Stimulated activated CD4-positive, alpha-beta T cell treated with anti-CD3 and anti-CD28 coated beads, Interleukin-15, amount 100 ng/mL, for 48 hours (primary cell): ENCODE measurements at regions not wholly inside any gene's neighbourhood (a gene's known extent, or its start where the extent isn't known, plus 50 kb on each side); places are given as distances from the start of the nearest gene placed in this dataset.
"Not testable (repeated sequence)": the region's sequence is repeated elsewhere in the genome, so short reads cannot be mapped to it uniquely, and the experiment has no call there.

ENCODE experiments used
- DNase-seq, 2 donors: peaks; one replicate each; pipeline ENCODE4 v3.0.0-alpha.2; 2020; ENCODE audit warnings: low read depth in 2 of 2

- not testable (repeated sequence) for DNase-seq
Observed at GRCh38 chrX:3935196-3935595, 221.7 kb upstream of the PRKX start.

- not testable (repeated sequence) for DNase-seq
Observed at GRCh38 chrX:3920424-3921017, 207.1 kb upstream of the PRKX start.

- not testable (repeated sequence) for DNase-seq
Observed at GRCh38 chrX:3919668-3920423, 206.4 kb upstream of the PRKX start.

- not testable (repeated sequence) for DNase-seq
Observed at GRCh38 chrX:3914813-3915212, 201.4 kb upstream of the PRKX start.

- not testable (repeated sequence) for DNase-seq
Observed at GRCh38 chrX:3914059-3914458, 200.6 kb upstream of the PRKX start.

- DNase-seq = not testable (repeated sequence)
Observed at GRCh38 chrX:3911012-3911411, 197.6 kb upstream of the PRKX start.

- not testable (repeated sequence) for DNase-seq
Observed at GRCh38 chrX:3910611-3911010, 197.2 kb upstream of the PRKX start.

GRCh38 chrX:3905522-3906258 is 192.2 kb upstream of the PRKX start:
- DNase-seq = not testable (repeated sequence)

- DNase-seq = not testable (repeated sequence)
Observed at GRCh38 chrX:3902222-3902621, 188.8 kb upstream of the PRKX start.

- DNase-seq = not testable (repeated sequence)
Observed at GRCh38 chrX:3896755-3897154, 183.3 kb upstream of the PRKX start.

GRCh38 chrX:3882553-3882920 is 169.1 kb upstream of the PRKX start:
- DNase-seq = not testable (repeated sequence)

GRCh38 chrX:3881898-3882552 is 168.6 kb upstream of the PRKX start:
- DNase-seq = not testable (repeated sequence)

- DNase-seq = not testable (repeated sequence)
Observed at GRCh38 chrX:3881255-3881895, 167.9 kb upstream of the PRKX start.

GRCh38 chrX:3876393-3876792 is 162.9 kb upstream of the PRKX start:
- DNase-seq = not testable (repeated sequence)

GRCh38 chrX:3875638-3876037 is 162.2 kb upstream of the PRKX start:
- DNase-seq = not testable (repeated sequence)

GRCh38 chrX:3872226-3872879 is 158.9 kb upstream of the PRKX start:
- DNase-seq = not testable (repeated sequence)

GRCh38 chrX:3867067-3867831 is 153.8 kb upstream of the PRKX start:
- DNase-seq = not testable (repeated sequence)

- not testable (repeated sequence) for DNase-seq
Observed at GRCh38 chrX:3858332-3858731, 144.9 kb upstream of the PRKX start.

GRCh38 chrX:3843522-3844145 is 130.2 kb upstream of the PRKX start:
- DNase-seq = not testable (repeated sequence)
